Mesenchymal stem cell (in vitro differentiated cells and primary cell): ENCODE measurements at regions not wholly inside any gene's neighbourhood (a gene's known extent, or its start where the extent isn't known, plus 50 kb on each side); places are given as distances from the start of the nearest gene placed in this dataset.

Source experiments
- DNase-seq: peaks from one replicate; pipeline ENCODE4 v3.0.0-alpha.2; 2013
- H2AFZ ChIP-seq: one replicate; pipeline ENCODE4 v1.6.1; 2013; ENCODE audit warnings: low read depth, mild to moderate bottlenecking, control low read depth, inconsistent platforms, low read length, moderate library complexity
- H2AK5ac ChIP-seq: 2 replicates; pipeline ENCODE4 v1.6.1; 2013; ENCODE audit warnings: low read length, moderate library complexity, mild to moderate bottlenecking, inconsistent platforms; ENCODE audit not compliant: severe bottlenecking
- H2BK120ac ChIP-seq: one replicate; pipeline ENCODE4 v1.6.1; 2013; ENCODE audit warnings: low read depth, mild to moderate bottlenecking, inconsistent platforms, low read length, moderate library complexity
- H2BK12ac ChIP-seq, 2 experiments: one replicate each; pipeline ENCODE4 v1.6.1; 2013; ENCODE audit warnings: inconsistent platforms in 2 of 2, low read length in 2 of 2, mild to moderate bottlenecking in 2 of 2, moderate library complexity in 2 of 2, control low read depth in 1 of 2
- H2BK15ac ChIP-seq: one replicate; pipeline ENCODE4 v1.6.1; 2013; ENCODE audit warnings: mild to moderate bottlenecking, low read depth, inconsistent platforms; ENCODE audit not compliant: poor library complexity, severe bottlenecking
- H2BK5ac ChIP-seq: 2 replicates; pipeline ENCODE4 v1.6.1; 2013; ENCODE audit warnings: low read depth, mild to moderate bottlenecking, low read length, control low read depth, inconsistent platforms; ENCODE audit not compliant: poor library complexity, severe bottlenecking
- H3K14ac ChIP-seq, 2 experiments: one replicate each; pipeline ENCODE4 v1.6.1; 2013; ENCODE audit warnings: inconsistent platforms in 2 of 2, low read length in 2 of 2, control low read depth in 1 of 2, mild to moderate bottlenecking in 1 of 2, moderate library complexity in 1 of 2
- H3K18ac ChIP-seq, 2 experiments: one replicate each; pipeline ENCODE4 v1.6.1; 2013; ENCODE audit warnings: inconsistent platforms in 2 of 2, low read length in 2 of 2, control low read depth in 1 of 2, low read depth in 1 of 2, mild to moderate bottlenecking in 1 of 2
- H3K23ac ChIP-seq, 2 experiments: one replicate each; pipeline ENCODE4 v1.6.1; 2013; ENCODE audit warnings: inconsistent platforms in 2 of 2, low read length in 2 of 2, mild to moderate bottlenecking in 2 of 2, moderate library complexity in 2 of 2, control low read depth in 1 of 2
- H3K27ac ChIP-seq: 2 replicates; pipeline ENCODE4 v1.5.1; 2013; ENCODE audit warnings: mild to moderate bottlenecking, moderate library complexity, low read length, control low read depth, inconsistent platforms; ENCODE audit not compliant: poor library complexity, severe bottlenecking
- H3K27me3 ChIP-seq, 2 experiments: 2 replicates each; pipeline versions ENCODE4 v1.6.1 to v1.7.0; 2013; ENCODE audit warnings: low read length in 2 of 2, mild to moderate bottlenecking in 2 of 2, moderate library complexity in 2 of 2, control low read depth in 1 of 2, inconsistent platforms in 1 of 2; ENCODE audit not compliant: control insufficient read depth in 1 of 2, insufficient read depth in 1 of 2
- H3K36me3 ChIP-seq, 2 experiments: 2 replicates each; pipeline versions ENCODE4 v1.6.1 to v1.7.0; 2013; ENCODE audit warnings: low read length in 2 of 2, control low read depth in 1 of 2, inconsistent platforms in 1 of 2, low read depth in 1 of 2, mild to moderate bottlenecking in 1 of 2; ENCODE audit not compliant: insufficient read depth in 2 of 2, control insufficient read depth in 1 of 2
- H3K4ac ChIP-seq, 2 experiments: one replicate each; pipeline ENCODE4 v1.6.1; 2013; ENCODE audit warnings: inconsistent platforms in 2 of 2, low read length in 2 of 2, mild to moderate bottlenecking in 2 of 2, moderate library complexity in 2 of 2, control low read depth in 1 of 2, low read depth in 1 of 2
- H3K4me1 ChIP-seq: 2 replicates; pipeline ENCODE4 v1.6.1; 2013; ENCODE audit warnings: low read depth, low read length, control low read depth; ENCODE audit not compliant: control insufficient read depth, insufficient read depth
- H3K4me2 ChIP-seq: 2 replicates; pipeline ENCODE4 v1.6.1; 2013; ENCODE audit warnings: low read length, mild to moderate bottlenecking, inconsistent platforms; ENCODE audit not compliant: poor library complexity, severe bottlenecking
- H3K4me3 ChIP-seq, 2 experiments: 2 replicates each; pipeline versions ENCODE4 v1.5.1 to v1.7.0; 2013; ENCODE audit warnings: low read length in 2 of 2, mild to moderate bottlenecking in 2 of 2, control low read depth in 1 of 2, low read depth in 1 of 2; ENCODE audit not compliant: insufficient read depth in 1 of 2
- H3K79me1 ChIP-seq: replicated peaks from 2 replicates; pipeline ENCODE4 v1.6.1; 2013; ENCODE audit warnings: mild to moderate bottlenecking, control low read depth, low read length, inconsistent platforms; ENCODE audit not compliant: poor library complexity, severe bottlenecking
- H3K9ac ChIP-seq: 2 replicates; pipeline ENCODE4 v1.7.0; 2013; ENCODE audit warnings: mild to moderate bottlenecking, low read length, moderate library complexity
- H3K9me3 ChIP-seq: 2 replicates; pipeline ENCODE4 v1.7.0; 2013; ENCODE audit warnings: mild to moderate bottlenecking, low read length; ENCODE audit not compliant: control insufficient read depth
- H4K8ac ChIP-seq: one replicate; pipeline ENCODE4 v1.6.1; 2013; ENCODE audit warnings: inconsistent platforms, mild to moderate bottlenecking, low read length, moderate library complexity
- H4K91ac ChIP-seq: one replicate; pipeline ENCODE4 v1.6.1; 2013; ENCODE audit warnings: mild to moderate bottlenecking, low read length, inconsistent platforms
- WGBS: methylation state at CpG from one replicate; pipeline ENCODE4 v1.1.7; 2013; ENCODE audit warnings: mixed read lengths; 5-methylcytosine and 5-hydroxymethylcytosine counted together

DNA sequence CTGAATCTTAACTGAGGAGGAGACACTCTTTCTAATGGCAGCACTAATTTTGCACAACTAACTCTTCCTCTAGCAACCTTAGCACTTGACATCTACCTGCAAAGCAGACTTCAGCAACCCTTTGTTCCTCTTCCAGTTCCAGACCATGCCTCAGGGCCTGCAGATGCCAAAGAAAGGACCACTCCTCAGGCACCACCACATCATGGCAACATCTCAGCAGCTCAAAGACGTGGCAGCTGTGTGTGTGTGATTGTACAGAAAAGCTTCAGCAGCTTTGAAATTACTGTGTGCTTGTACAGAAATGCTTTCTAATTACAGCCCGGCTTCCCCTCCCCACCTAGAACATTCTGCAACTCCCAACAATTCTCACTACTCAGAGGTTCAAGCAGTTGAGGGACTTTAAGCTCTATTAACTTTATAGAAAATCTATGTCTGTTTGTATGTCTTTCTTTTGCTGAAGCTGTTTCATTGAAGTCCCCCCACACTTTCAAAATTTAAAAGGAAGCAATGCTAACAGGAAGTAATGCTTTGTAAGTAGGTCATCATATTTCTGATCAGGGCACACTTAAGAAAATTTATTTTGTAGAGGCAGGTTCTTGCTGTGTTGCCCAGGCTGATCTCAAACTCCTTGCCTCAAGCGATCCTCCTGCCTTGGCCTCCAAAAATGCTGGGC lies 115.2 kb downstream of the CD47 start:
- 81% methylated on average over 1 of the region's 3 CpGs for WGBS
- no peaks in the 10 kb centered on the region for H3K9me3 ChIP-seq
- no peak overlapping the region for H3K18ac ChIP-seq
- H2BK5ac ChIP-seq: no peak overlapping the region
- no peak overlapping the region for H3K4me2 ChIP-seq
- no peak overlapping the region for H3K4ac ChIP-seq
- H3K9ac ChIP-seq: no peak overlapping the region
- no peak overlapping the region for H2AFZ ChIP-seq
- H3K4me3 ChIP-seq: no peak overlapping the region
- no peak overlapping the region for H2BK120ac ChIP-seq
- H3K27ac ChIP-seq: no peak overlapping the region
- H3K23ac ChIP-seq: no peak overlapping the region
- H4K91ac ChIP-seq: no peak overlapping the region
- H2BK15ac ChIP-seq: no peak overlapping the region
- H2AK5ac ChIP-seq: no peak overlapping the region
- no peaks in the 10 kb centered on the region for H3K79me1 ChIP-seq
- no peak overlapping the region for H4K8ac ChIP-seq
- no peaks in the 10 kb centered on the region for H3K27me3 ChIP-seq
- peaks cover 3% of the 10 kb centered on the region for H3K4me1 ChIP-seq
- H3K36me3 ChIP-seq: no peaks in the 10 kb centered on the region
- no peak overlapping the region for H2BK12ac ChIP-seq
- H3K14ac ChIP-seq: no peak overlapping the region
- DNase-seq: no peak

- H2BK5ac ChIP-seq: no peak overlapping the region
- H2BK15ac ChIP-seq: no peak overlapping the region
- H3K9me3 ChIP-seq: no peaks in the 10 kb centered on the region
- H3K36me3 ChIP-seq: no peaks in the 10 kb centered on the region
- no peak overlapping the region for H2BK120ac ChIP-seq
- 84% methylated on average over 2 of the region's 4 CpGs for WGBS
- H4K8ac ChIP-seq: no peak overlapping the region
- no peak overlapping the region for H2BK12ac ChIP-seq
- no peaks in the 10 kb centered on the region for H3K79me1 ChIP-seq
- no peak overlapping the region for H3K9ac ChIP-seq
- H3K14ac ChIP-seq: no peak overlapping the region
- no peak overlapping the region for H3K18ac ChIP-seq
- no peak overlapping the region for H3K4ac ChIP-seq
- H4K91ac ChIP-seq: no peak overlapping the region
- no peak overlapping the region for H3K23ac ChIP-seq
- H3K4me2 ChIP-seq: no peak overlapping the region
- H3K27ac ChIP-seq: no peak overlapping the region
- DNase-seq: no peak
- no peak overlapping the region for H2AFZ ChIP-seq
- H2AK5ac ChIP-seq: no peak overlapping the region
- no peak overlapping the region for H3K4me3 ChIP-seq
- H3K4me1 ChIP-seq: peaks cover 9% of the 10 kb centered on the region
- H3K27me3 ChIP-seq: no peaks in the 10 kb centered on the region
Measured at GRCh38 chr3:107973961-107974360, 116.9 kb downstream of the CD47 start.

- H3K4me3 ChIP-seq: no peak overlapping the region
- peaks cover 9% of the 10 kb centered on the region for H3K4me1 ChIP-seq
- no peak overlapping the region for H3K14ac ChIP-seq
- H4K8ac ChIP-seq: no peak overlapping the region
- H3K9me3 ChIP-seq: no peaks in the 10 kb centered on the region
- H2AK5ac ChIP-seq: no peak overlapping the region
- H3K79me1 ChIP-seq: no peaks in the 10 kb centered on the region
- no peak overlapping the region for H3K9ac ChIP-seq
- no peak overlapping the region for H2BK120ac ChIP-seq
- no peak overlapping the region for H2AFZ ChIP-seq
- no peak overlapping the region for H3K4me2 ChIP-seq
- no peak overlapping the region for H4K91ac ChIP-seq
- no peak overlapping the region for H2BK15ac ChIP-seq
- WGBS: 97% methylated on average over 2 of the region's 2 CpGs
- no peak for DNase-seq
- H3K18ac ChIP-seq: no peak overlapping the region
- H2BK12ac ChIP-seq: no peak overlapping the region
- H3K27ac ChIP-seq: no peak overlapping the region
- no peaks in the 10 kb centered on the region for H3K36me3 ChIP-seq
- no peaks in the 10 kb centered on the region for H3K27me3 ChIP-seq
- no peak overlapping the region for H2BK5ac ChIP-seq
- H3K4ac ChIP-seq: no peak overlapping the region
- no peak overlapping the region for H3K23ac ChIP-seq
Measured at GRCh38 chr3:107973152-107973551, 117.7 kb downstream of the CD47 start.

DNA sequence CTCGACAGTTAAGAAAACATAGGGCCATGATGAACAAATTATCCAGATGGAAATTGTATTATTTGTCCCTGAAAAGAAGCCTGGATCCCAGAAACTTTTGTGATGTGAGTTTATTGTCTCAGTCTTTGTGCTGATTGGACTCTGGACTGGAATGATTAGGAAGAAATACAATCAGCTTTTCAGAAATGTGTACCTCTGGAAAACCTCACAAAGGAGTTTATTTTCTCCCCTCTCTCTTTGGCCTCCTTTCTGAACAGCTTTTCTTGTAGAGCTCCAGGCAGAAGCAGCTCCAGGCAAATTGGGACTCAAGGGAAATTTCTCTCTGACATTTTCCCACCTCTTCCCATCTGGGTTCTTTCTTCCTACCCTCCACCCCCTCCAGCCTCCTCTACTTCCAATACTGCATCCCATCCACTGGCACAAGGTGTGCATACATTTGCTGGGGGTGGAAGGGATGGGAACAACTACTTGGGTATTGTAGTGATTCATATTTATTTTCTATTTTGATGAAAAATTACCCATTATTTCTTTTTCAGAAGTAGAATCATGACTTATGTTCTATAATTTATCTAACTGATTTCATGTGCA lies 119.7 kb downstream of the CD47 start:
- Histone ChIP-seq H2BK12ac (no peak overlapping the region), H3K9me3 (no peaks in the 10 kb centered on the region), H3K27me3 (no peaks in the 10 kb centered on the region), H2BK120ac (no peak overlapping the region), H2AFZ (no peak overlapping the region), H3K4me1 (peaks cover 8% of the 10 kb centered on the region), H4K91ac (no peak overlapping the region), H2BK5ac (no peak overlapping the region), H4K8ac (no peak overlapping the region), H3K23ac (no peak overlapping the region), H3K4me2 (no peak overlapping the region), H3K4me3 (no peak overlapping the region), H3K27ac (no peak overlapping the region), H2BK15ac (no peak overlapping the region), H3K14ac (no peak overlapping the region), H3K4ac (no peak overlapping the region), H3K18ac (no peak overlapping the region), H3K9ac (no peak overlapping the region), H2AK5ac (peak overlapping the region; percentile 45), H3K79me1 (no peaks in the 10 kb centered on the region), H3K36me3 (no peaks in the 10 kb centered on the region)
- DNase-seq: no peak
- WGBS: 91% methylated on average over 1 of the region's 1 CpG
